Panc1 (cell line): ENCODE measurements at regions not wholly inside any gene's neighbourhood (a gene's known extent, or its start where the extent isn't known, plus 50 kb on each side); places are given as distances from the start of the nearest gene placed in this dataset.

Experiments used
- ATAC-seq: fragments of 200-7000 bp; cut with Tn5 transposase; 2 replicates; pipeline ENCODE4 v1.9.1; 2020; ENCODE audit warnings: mild to moderate bottlenecking, moderate library complexity
- BruUV-seq: library from RNA; stranded (reverse); fragments of 400-500 nt; replicated peaks from 2 replicates; lab custom pipeline; 2021; lab: Mats Ljungman, UMichigan
- CTCF ChIA-PET: fragments of 300-600 bp; sonication (Branson Sonifier 250); formaldehyde crosslinking; loops from one replicate; lab custom pipeline; 2022; ENCODE audit warnings: antibody characterized with exemption; lab: Charles Lee
- POLR2A ChIA-PET: fragments of 300-600 bp; sonication (Branson Sonifier 250); formaldehyde crosslinking; loops from one replicate; lab custom pipeline; 2022; ENCODE audit warnings: antibody characterized with exemption; lab: Charles Lee
- DNase-seq: peaks from one replicate; pipeline ENCODE4 v3.0.0-alpha.2; 2010; ENCODE audit warnings: low read depth, low spot score
- H3K27ac ChIP-seq: 2 replicates; pipeline ENCODE4 v1.5.1; 2011; ENCODE audit warnings: mild to moderate bottlenecking, low read length, inconsistent platforms
- H3K27me3 ChIP-seq: fragments of 200-500 bp; sonication (Bioruptor generic); 2 replicates; pipeline ENCODE4 v1.6.0; 2014; ENCODE audit warnings: low read length, inconsistent platforms; ENCODE audit not compliant: control insufficient read depth, insufficient read depth
- H3K36me3 ChIP-seq: fragments of 200-500 bp; sonication (Bioruptor generic); 2 replicates; pipeline ENCODE4 v1.5.1; 2014; ENCODE audit warnings: inconsistent platforms, mild to moderate bottlenecking, low read length, moderate library complexity; ENCODE audit not compliant: control insufficient read depth, insufficient read depth
- H3K4me1 ChIP-seq: 2 replicates; pipeline ENCODE4 v1.5.1; 2011; ENCODE audit warnings: inconsistent platforms, mild to moderate bottlenecking, low read length, moderate library complexity; ENCODE audit not compliant: control insufficient read depth, insufficient read depth
- H3K4me3 ChIP-seq, 2 experiments: 2 replicates each; pipeline ENCODE4 v1.5.1; 2011 to 2012; ENCODE audit warnings: low read depth in 2 of 2, low read length in 2 of 2, mild to moderate bottlenecking in 2 of 2, inconsistent platforms in 1 of 2, moderate library complexity in 1 of 2
- H3K9me3 ChIP-seq: fragments of 200-500 bp; sonication (Bioruptor generic); 2 replicates; pipeline ENCODE4 v1.5.1; 2014; ENCODE audit warnings: low read depth, mild to moderate bottlenecking, inconsistent platforms, low read length, moderate library complexity; ENCODE audit not compliant: control insufficient read depth, insufficient read depth
- POLR2AphosphoS5 ChIP-seq: IDR thresholded peaks from 2 replicates; pipeline ENCODE4 v1.6.1; 2012; ENCODE audit warnings: mild to moderate bottlenecking, low read depth, low read length, moderate library complexity
- SIN3A ChIP-seq: IDR thresholded peaks from 2 replicates; pipeline ENCODE4 v1.6.1; 2012; ENCODE audit warnings: low read depth, mild to moderate bottlenecking, low read length, moderate library complexity, borderline replicate concordance; ENCODE audit not compliant: insufficient read depth
- TCF7L2 ChIP-seq: IDR thresholded peaks from 2 replicates; pipeline ENCODE4 v1.6.1; 2011; ENCODE audit warnings: mild to moderate bottlenecking, low read depth, low read length, inconsistent platforms
- in situ Hi-C: cut with HindIII; loops from 2 replicates; pipeline ENCODE4 v1.10.0; 2016; ENCODE audit warnings: low sequenced_read_pairs, low pct_unique_long_range_greater_than_20kb
- intact Hi-C: fragments of 100-400 bp; cut with micrococcal nuclease; formaldehyde crosslinking; loops from one replicate; pipeline ENCODE4 v1.10.0; 2022; ENCODE audit not compliant: unreplicated experiment
- TF ChIP-seq, protein P1 (sequence below), 2 experiments: IDR thresholded peaks; 2 replicates each; pipeline ENCODE4 v1.6.1; 2011 to 2012; ENCODE audit warnings: low read depth in 2 of 2, control low read depth in 1 of 2, low read length in 1 of 2, mild to moderate bottlenecking in 1 of 2, moderate library complexity in 1 of 2; ENCODE audit not compliant: insufficient read depth in 1 of 2
- TF ChIP-seq, protein P2 (sequence below): fragments of 450-650 bp; IDR thresholded peaks from 2 replicates; pipeline ENCODE4 v1.5.1; 2017; ENCODE audit warnings: mild to moderate bottlenecking

DNA sequence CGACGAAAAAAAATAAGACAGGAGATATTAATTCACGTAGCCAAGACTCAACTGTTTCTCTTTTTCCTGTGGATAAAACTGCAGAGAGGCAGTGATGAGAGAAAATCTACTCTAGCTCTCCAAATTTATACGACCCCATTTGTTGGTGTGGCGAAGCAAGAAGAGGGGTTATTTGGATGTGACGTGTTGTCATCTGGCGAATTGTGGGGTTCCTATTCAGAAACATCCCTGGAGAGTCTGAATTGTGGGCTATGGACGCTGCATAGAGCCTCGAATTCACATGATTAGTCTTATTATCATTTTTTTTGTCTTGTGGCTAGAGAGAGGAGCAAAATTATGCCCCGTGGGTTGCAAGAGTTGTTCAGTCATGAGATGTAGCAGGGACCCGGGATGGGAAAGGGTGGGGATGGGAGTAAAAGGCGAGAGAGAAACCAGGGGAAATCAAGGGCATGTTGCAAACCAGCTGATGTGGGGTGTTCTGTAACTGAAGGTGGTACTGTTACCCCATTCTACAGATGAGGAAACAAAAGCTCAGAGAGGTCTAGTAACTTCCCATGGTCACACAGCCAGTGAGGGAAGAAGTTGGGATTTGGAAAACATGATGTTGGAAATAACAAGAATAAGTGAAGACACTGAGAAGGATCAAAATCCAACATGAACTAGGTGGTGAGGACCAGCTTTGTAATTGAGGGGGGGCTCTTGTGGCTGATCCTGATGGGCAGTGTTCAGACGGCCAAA, 69.2 kb upstream of the SFMBT2 start:
- Histone ChIP-seq H3K36me3 (no peaks in the 10 kb centered on the region), H3K4me3 (no peak overlapping the region), H3K27me3 (no peaks in the 10 kb centered on the region), H3K27ac (no peak overlapping the region), H3K4me1 (no peaks in the 10 kb centered on the region), H3K9me3 (no peaks in the 10 kb centered on the region)
- no peak for ATAC-seq
- no TSS peak for BruUV-seq
- ChIA-PET POLR2A (no interaction called here), CTCF (no interaction called here)
- in situ Hi-C loops, result no loop called here
- intact Hi-C loops, result no loop called here
- DNase-seq, result no peak
- TF ChIP-seq, protein P1, sequence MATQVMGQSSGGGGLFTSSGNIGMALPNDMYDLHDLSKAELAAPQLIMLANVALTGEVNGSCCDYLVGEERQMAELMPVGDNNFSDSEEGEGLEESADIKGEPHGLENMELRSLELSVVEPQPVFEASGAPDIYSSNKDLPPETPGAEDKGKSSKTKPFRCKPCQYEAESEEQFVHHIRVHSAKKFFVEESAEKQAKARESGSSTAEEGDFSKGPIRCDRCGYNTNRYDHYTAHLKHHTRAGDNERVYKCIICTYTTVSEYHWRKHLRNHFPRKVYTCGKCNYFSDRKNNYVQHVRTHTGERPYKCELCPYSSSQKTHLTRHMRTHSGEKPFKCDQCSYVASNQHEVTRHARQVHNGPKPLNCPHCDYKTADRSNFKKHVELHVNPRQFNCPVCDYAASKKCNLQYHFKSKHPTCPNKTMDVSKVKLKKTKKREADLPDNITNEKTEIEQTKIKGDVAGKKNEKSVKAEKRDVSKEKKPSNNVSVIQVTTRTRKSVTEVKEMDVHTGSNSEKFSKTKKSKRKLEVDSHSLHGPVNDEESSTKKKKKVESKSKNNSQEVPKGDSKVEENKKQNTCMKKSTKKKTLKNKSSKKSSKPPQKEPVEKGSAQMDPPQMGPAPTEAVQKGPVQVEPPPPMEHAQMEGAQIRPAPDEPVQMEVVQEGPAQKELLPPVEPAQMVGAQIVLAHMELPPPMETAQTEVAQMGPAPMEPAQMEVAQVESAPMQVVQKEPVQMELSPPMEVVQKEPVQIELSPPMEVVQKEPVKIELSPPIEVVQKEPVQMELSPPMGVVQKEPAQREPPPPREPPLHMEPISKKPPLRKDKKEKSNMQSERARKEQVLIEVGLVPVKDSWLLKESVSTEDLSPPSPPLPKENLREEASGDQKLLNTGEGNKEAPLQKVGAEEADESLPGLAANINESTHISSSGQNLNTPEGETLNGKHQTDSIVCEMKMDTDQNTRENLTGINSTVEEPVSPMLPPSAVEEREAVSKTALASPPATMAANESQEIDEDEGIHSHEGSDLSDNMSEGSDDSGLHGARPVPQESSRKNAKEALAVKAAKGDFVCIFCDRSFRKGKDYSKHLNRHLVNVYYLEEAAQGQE (IDR thresholded peaks at IDR 0.05; ENCODE audit: insufficient read depth in 1 of 2, low read depth in 2 of 2, low read length in 1 of 2), result no peak
- TF ChIP-seq, protein P2, sequence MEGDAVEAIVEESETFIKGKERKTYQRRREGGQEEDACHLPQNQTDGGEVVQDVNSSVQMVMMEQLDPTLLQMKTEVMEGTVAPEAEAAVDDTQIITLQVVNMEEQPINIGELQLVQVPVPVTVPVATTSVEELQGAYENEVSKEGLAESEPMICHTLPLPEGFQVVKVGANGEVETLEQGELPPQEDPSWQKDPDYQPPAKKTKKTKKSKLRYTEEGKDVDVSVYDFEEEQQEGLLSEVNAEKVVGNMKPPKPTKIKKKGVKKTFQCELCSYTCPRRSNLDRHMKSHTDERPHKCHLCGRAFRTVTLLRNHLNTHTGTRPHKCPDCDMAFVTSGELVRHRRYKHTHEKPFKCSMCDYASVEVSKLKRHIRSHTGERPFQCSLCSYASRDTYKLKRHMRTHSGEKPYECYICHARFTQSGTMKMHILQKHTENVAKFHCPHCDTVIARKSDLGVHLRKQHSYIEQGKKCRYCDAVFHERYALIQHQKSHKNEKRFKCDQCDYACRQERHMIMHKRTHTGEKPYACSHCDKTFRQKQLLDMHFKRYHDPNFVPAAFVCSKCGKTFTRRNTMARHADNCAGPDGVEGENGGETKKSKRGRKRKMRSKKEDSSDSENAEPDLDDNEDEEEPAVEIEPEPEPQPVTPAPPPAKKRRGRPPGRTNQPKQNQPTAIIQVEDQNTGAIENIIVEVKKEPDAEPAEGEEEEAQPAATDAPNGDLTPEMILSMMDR, result no peak
- no peak for TF ChIP-seq SIN3A
- no peak for TF ChIP-seq TCF7L2
- no peak for TF ChIP-seq POLR2AphosphoS5

DNA sequence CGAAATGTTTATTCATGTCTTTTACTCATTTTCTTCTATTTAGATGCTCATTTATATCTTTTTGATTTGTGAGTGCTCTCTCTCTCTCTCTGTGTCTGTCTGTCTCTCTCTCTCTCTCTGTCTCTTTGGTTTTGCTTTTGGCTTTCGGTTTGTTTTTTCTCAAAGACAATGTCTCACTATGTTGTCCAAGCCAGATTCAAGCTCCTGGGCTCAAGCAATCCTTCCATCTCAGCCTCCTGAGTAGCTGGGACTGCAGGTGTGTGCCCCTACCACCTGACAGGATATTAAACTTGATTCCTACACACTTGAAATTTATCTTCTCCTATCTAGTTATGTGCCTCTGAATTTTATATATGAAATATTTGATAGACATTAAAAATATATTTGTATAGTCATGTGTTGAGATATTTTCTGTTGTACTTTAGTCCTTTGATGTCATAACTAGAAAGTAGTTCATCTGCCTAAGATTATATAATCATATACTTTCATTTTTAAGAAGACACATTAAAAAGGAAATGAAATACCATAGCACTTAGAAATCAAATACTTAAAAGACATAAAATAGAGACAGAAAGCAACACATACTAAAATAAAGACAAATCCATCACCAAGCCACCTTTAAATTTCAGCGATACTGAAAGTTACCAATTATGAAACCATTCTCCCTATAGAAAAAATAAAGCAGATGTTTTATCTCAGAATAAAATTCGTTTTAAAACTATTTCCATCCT, 68.1 kb upstream of the SFMBT2 start:
- TF ChIP-seq SIN3A (no peak), POLR2AphosphoS5 (no peak), TCF7L2 (no peak)
- TF ChIP-seq, protein P1 (IDR thresholded peaks at IDR 0.05; ENCODE audit: insufficient read depth in 1 of 2, low read depth in 2 of 2, low read length in 1 of 2), result no peak
- TF ChIP-seq, protein P2, result no peak
- Histone ChIP-seq H3K27me3 (no peaks in the 10 kb centered on the region), H3K4me1 (no peaks in the 10 kb centered on the region), H3K4me3 (no peak overlapping the region), H3K36me3 (no peaks in the 10 kb centered on the region), H3K27ac (no peak overlapping the region), H3K9me3 (no peaks in the 10 kb centered on the region)
- ChIA-PET CTCF (no interaction called here), POLR2A (no interaction called here)
- DNase-seq (no peak), ATAC-seq (no peak)
- intact Hi-C loops, result no loop called here
- BruUV-seq, result no TSS peak
- in situ Hi-C loops, result no loop called here
